ENCODE measurements at regions not wholly inside any gene's neighbourhood (a gene's known extent, or its start where the extent isn't known, plus 50 kb on each side); places are given as distances from the start of the nearest gene placed in this dataset.

DNA sequence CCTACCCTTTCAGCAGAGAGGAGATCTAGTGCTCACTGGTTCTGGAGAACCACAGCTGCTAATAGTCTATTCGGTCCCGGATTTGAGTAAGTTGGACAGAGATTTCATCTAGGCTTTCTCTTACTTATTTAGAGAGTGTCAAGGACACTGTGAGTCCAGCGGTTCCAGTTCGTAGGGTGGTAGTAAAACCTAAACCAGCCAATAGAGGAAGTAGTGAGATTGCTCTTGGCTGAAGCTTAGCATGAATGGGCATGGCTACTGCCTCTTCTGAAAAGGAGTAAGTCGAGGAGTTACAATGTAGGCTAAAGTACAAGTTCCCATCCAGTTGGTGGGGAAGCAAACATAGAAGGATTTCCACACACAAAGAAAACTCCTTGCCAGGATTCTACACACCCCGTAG is 109.6 kb upstream of the MOCS2 start:
- H3K27ac ChIP-seq = no peak overlapping the region
- TF ChIP-seq ZFX (IDR thresholded peaks at IDR 0.05; ENCODE audit: borderline replicate concordance) = no peak
- TF ChIP-seq, protein P1, sequence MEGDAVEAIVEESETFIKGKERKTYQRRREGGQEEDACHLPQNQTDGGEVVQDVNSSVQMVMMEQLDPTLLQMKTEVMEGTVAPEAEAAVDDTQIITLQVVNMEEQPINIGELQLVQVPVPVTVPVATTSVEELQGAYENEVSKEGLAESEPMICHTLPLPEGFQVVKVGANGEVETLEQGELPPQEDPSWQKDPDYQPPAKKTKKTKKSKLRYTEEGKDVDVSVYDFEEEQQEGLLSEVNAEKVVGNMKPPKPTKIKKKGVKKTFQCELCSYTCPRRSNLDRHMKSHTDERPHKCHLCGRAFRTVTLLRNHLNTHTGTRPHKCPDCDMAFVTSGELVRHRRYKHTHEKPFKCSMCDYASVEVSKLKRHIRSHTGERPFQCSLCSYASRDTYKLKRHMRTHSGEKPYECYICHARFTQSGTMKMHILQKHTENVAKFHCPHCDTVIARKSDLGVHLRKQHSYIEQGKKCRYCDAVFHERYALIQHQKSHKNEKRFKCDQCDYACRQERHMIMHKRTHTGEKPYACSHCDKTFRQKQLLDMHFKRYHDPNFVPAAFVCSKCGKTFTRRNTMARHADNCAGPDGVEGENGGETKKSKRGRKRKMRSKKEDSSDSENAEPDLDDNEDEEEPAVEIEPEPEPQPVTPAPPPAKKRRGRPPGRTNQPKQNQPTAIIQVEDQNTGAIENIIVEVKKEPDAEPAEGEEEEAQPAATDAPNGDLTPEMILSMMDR (IDR thresholded peaks at IDR 0.05) = no peak

DNA sequence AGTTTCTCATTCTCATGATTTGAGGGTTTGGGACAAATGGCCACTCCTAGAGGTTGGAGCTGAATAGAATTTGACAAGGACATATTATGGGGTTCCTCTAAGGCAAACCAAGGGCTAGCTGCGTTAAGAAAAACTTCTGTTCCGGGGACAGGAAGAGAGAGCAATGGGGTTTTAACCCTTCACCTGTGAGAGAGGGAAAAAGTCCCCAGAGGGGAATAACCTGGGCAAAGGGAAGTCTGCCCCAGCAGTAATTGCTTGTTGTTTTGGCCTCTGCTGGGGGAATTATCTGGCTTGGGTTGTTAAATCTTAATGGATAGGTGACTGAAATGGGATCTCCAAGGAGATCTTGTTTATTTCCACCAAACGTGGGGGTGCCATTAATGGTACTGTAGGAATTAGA is 110.1 kb upstream of the MOCS2 start:
- H3K27ac ChIP-seq = no peak overlapping the region
- TF ChIP-seq ZFX (IDR thresholded peaks at IDR 0.05; ENCODE audit: borderline replicate concordance) = no peak
- TF ChIP-seq, protein P1 (IDR thresholded peaks at IDR 0.05) = no peak

DNA sequence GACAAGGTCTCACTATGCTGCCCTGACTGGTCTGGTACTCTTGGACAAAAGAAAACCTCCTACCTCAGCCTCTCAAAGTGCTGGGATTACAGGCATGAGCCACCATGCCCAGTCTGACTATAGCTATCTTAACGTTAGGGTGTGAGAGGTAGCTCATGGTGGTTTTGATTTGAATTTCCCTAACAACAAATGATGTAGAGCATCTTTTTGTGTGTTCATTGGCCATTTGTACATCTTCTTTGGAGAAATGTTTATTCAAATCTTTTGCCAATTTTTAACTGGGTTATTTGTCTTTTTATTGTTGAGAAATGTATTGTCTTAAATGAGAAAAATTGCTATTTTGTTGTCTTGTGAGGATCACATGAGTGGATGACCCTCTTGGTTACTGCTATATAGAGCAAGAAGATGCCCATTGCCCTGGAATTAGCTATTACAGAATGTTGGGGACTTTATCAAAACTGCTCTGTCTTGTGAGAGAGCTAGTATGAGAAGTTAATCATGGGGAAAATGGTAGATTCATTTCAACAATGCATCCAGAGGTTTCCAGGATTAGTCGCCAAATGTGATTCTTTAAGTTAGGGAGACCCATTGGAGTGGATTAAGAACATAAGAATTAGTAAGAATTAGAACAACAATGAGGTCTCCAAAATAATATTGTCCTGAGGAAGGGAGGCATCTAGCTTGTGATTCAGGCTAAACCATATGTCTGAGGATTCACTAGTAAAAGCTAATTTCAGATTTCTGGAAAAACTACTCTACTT is 124.3 kb upstream of the MOCS2 start:
- TF ChIP-seq ZFX (IDR thresholded peaks at IDR 0.05; ENCODE audit: borderline replicate concordance) = no peak
- TF ChIP-seq, protein P1 (IDR thresholded peaks at IDR 0.05) = no peak
- H3K27ac ChIP-seq = no peak overlapping the region

DNA sequence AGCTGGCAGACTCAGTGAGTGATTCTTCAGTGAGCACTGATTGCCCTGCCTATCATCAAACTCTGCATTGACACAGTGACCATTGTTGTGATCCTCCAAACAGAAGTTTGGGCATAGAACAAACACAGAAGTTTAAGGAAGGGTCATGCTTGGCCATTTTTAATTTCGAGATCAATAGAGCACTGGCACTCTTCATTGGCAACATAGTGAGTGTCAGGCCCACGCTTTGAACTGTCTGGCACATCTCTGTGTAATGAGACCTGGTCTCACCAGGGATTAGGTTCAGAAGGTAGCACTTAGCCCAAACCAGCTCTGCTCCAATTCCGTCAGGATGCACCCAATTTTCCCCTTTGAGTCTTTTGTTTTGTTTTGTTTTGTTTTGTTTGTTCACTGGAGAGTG is 127.1 kb upstream of the MOCS2 start:
- H3K27ac ChIP-seq = no peak overlapping the region
- TF ChIP-seq ZFX (IDR thresholded peaks at IDR 0.05; ENCODE audit: borderline replicate concordance) = no peak
- TF ChIP-seq, protein P1 (IDR thresholded peaks at IDR 0.05) = no peak

DNA sequence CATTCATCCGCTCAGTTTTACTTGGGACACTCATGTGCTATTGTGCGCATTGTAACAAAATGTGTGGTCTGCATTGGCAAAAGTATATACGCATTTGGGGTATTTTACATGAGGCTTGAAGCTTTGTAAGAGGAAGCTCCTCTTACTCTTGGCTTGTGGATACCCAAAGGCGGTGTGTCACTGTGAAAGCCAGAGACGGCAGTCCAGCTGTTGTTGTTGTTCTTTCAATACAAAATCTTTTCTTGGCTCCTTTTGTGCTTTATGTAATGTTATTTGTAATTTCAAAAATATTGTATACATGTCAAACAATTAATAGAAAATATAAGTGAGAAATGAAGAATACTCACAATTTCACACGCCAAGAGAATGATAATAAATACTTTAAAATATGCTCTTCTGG is 128.3 kb upstream of the MOCS2 start:
- no peak for TF ChIP-seq ZFX (IDR thresholded peaks at IDR 0.05; ENCODE audit: borderline replicate concordance)
- TF ChIP-seq, protein P1 (IDR thresholded peaks at IDR 0.05) = no peak
- H3K27ac ChIP-seq = no peak overlapping the region

DNA sequence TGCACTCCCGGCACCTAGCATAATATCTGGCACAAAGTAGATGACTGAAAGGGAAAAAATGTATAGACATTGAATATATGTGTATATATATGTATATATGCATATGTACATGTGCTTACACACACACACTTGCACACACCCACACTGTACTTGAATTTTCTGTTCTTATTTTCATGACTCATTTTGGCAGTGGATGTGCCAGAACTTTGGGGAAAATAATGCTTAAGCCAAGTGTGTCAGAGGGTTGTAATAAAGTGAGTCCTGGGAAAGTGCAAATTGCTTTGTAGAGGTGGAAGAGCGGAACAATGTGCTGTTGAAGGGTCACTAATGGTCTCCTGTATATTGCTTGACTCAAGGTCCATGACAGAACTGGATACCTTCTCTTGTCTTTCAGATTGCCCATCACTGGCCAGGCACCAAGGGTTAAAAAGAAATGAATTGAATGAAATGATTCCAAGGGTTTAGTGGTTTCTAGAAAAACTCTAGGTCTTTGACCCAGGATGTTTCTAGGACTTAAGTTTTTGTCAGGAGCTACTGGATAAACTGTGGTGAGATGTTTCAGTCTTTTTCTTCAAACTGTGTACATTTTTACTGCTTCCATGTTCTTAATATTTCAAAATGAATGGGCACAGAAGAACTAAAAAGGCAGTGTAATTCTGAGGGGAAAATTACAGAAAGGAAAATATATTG is 129.9 kb upstream of the MOCS2 start:
- no peak overlapping the region for H3K27ac ChIP-seq
- no peak for TF ChIP-seq ZFX (IDR thresholded peaks at IDR 0.05; ENCODE audit: borderline replicate concordance)
- TF ChIP-seq, protein P1 (IDR thresholded peaks at IDR 0.05) = no peak

DNA sequence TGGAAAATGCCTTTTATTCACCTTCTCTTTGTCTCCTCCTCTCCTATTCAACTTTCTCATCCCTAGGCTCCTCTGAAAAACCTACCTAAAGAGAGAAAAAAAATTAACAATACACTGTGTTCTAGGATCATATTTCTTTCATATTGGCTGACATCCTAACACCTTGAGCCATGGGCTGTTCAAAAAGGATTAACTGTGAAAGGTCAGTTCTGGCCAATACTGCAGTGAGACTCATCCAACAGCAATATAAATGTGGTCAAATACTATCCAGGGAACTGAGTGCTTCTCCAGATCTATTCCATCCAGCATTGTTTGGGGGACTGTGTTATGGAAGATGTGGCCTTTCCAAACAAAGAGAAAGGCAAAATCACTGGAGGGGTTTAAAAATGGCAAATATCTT is 131.1 kb upstream of the MOCS2 start:
- H3K27ac ChIP-seq = no peak overlapping the region
- TF ChIP-seq, protein P1 (IDR thresholded peaks at IDR 0.05) = no peak
- TF ChIP-seq ZFX (IDR thresholded peaks at IDR 0.05; ENCODE audit: borderline replicate concordance) = no peak
